Islet precursor cell (in vitro differentiated cells): ENCODE measurements at regions not wholly inside any gene's neighbourhood (a gene's known extent, or its start where the extent isn't known, plus 50 kb on each side); places are given as distances from the start of the nearest gene placed in this dataset.
A peak's percentile ranks its signal among the peaks of the same experiment; 100 is the strongest.
"Not testable (repeated sequence)": the region's sequence is repeated elsewhere in the genome, so short reads cannot be mapped to it uniquely, and the experiment has no call there.

ENCODE experiments used
- DNase-seq: peaks from one replicate; pipeline ENCODE4 v3.0.0-alpha.2; 2018

GRCh38 chr6:51062166-51062722 lies 243.6 kb downstream of the TFAP2B start:
- no peak for DNase-seq

- DNase-seq, result peak; percentile 61
Observed at GRCh38 chr6:51077821-51078518, 259.3 kb downstream of the TFAP2B start.

DNA sequence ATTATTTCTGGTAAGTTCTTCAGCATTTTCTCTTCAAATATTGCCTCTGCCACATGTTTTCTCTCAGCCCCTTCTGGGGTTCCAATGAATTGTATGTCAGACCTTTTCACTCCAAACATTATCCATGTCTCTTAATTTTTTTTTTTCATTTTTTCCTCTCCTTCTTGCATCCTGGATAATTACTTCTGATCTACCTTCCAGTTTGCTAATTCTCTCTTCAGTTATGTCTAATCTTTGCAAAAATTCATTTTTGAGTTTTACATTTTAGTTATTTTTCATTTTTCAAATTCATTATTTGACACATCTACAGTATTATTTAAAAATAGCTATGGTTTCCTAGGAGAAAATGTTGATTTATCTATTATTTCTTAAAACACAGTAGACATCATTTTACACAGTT lies 271.7 kb downstream of the TFAP2B start:
- no peak for DNase-seq

- DNase-seq, result no peak
Observed at GRCh38 chr6:51093871-51094270, 275.2 kb downstream of the TFAP2B start.

GRCh38 chr6:51094271-51094670 lies 275.6 kb downstream of the TFAP2B start:
- DNase-seq, result no peak

- no peak for DNase-seq
Observed at GRCh38 chr6:51098246-51098645, 279.6 kb downstream of the TFAP2B start.

- no peak for DNase-seq
Observed at GRCh38 chr6:51098791-51099190, 280.1 kb downstream of the TFAP2B start.

GRCh38 chr6:51099201-51099600 lies 280.5 kb downstream of the TFAP2B start:
- no peak for DNase-seq

GRCh38 chr6:51105357-51105756 lies 286.7 kb downstream of the TFAP2B start:
- no peak for DNase-seq

- no peak for DNase-seq
Observed at GRCh38 chr6:51107769-51108203, 289.1 kb downstream of the TFAP2B start.

- no peak for DNase-seq
Observed at GRCh38 chr6:51108563-51109234, 290.0 kb downstream of the TFAP2B start.

GRCh38 chr6:51112731-51113130 lies 294.1 kb downstream of the TFAP2B start:
- no peak for DNase-seq

- DNase-seq, result no peak
Observed at GRCh38 chr6:51116723-51117122, 298.1 kb downstream of the TFAP2B start.

GRCh38 chr6:51118792-51119191 lies 300.1 kb downstream of the TFAP2B start:
- no peak for DNase-seq

DNA sequence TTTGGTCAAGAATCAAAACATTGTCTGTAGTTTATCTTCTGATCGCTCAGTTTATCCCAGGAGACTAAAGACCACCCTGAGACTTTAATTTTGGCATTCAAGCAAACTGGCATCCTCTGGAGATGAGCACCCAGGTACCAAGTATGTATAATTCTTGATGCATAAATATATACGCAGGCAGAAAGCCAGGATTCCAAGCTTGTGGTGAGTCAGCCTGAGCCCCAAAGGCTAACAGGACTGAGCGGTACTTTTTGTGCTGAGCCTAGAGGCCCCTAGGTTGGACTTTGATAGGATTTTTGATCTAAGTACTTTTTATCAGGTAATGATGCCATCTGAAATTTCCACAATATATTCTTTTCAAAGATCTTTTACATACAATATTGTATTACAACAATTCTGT lies 301.3 kb downstream of the TFAP2B start:
- no peak for DNase-seq

DNA sequence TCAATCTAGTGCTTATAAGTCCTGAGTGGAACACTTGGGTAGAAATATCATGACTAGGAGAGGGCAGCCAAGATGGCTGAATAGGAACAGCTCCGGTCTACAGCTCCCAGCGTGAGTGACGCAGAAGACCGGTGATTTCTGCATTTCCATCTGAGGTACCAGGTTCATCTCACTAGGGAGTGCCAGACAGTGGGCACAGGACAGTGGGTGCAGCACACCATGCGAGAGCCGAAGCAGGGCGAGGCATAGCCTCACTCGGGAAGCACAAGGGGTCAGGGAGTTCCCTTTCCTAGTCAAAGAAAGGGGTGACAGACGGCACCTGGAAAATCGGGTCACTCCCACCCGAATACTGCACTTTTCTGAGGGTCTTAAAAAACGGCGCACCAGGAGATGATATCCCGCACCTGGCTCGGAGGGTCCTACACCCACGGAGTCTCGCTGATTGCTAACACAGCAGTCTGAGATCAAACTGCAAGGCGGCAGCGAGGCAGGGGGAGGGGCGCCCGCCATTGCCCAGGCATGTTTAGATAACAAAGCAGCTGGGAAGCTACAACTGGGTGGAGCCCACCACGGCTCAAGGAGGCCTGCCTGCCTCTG lies 302.8 kb downstream of the TFAP2B start:
- DNase-seq, result not testable (repeated sequence)

GRCh38 chr6:51129043-51129442 lies 310.4 kb downstream of the TFAP2B start:
- DNase-seq, result no peak

GRCh38 chr6:51137777-51138176 lies 319.1 kb downstream of the TFAP2B start:
- DNase-seq, result no peak

- DNase-seq, result no peak
Observed at GRCh38 chr6:51139950-51140385, 321.3 kb downstream of the TFAP2B start.

GRCh38 chr6:51141080-51141479 lies 322.4 kb downstream of the TFAP2B start:
- DNase-seq, result no peak

DNA sequence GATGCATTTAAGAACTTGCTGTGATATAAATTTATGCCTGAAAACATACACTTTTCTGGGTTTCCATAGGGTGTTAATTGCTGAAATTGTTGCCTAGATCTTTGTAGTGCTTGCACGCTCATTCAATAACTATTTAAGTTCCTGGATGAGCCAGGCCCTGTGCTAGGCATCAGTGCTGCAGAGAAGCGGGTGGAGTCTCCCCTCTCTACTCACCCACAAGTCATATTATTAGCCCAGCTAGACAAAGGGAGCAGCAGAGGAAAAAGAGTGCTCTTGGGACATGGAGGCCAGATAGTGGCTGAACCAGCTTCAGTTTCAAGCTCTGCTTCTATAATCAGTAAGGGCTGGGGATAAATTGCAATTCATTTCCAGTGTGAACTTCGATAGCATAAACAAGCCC lies 329.1 kb downstream of the TFAP2B start:
- no peak for DNase-seq

DNA sequence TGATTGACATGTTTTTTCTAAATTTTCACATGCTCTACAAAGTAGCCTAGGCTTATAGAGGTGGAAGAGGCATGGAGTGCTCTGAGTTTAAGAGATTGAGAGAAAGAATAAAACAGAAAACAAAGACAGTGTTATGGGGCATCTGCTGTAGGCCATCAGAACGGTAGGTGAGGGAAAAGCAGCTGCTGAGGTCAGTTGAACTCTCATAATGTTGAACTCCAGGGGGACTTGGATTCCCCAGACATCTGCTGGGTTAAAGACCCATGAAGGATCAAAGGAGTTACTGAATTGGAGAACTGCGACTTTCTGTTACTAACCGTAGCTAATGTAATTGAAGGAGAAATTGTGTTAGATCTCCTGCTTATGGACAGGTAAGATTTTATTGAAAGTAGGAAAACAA lies 333.9 kb downstream of the TFAP2B start:
- DNase-seq, result no peak

DNA sequence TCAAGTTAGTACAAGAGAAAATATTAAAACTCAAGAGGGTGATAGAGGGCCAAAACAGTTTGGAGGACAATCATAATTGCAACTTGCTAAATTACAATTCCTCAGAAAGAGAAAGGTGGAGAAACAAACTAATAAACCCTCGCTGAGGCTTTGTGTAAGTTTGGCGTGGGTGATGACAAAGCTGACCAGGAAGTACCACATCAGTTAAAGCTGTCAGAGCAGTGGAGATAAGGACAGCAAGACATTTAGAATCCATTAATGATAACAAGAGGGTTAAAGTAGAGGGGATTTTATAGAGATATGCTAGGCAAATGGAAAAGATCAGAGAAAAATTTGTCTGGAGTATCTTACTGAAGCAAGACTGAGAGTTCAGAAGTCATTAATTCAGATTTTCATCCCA lies 334.4 kb downstream of the TFAP2B start:
- DNase-seq, result no peak

DNA sequence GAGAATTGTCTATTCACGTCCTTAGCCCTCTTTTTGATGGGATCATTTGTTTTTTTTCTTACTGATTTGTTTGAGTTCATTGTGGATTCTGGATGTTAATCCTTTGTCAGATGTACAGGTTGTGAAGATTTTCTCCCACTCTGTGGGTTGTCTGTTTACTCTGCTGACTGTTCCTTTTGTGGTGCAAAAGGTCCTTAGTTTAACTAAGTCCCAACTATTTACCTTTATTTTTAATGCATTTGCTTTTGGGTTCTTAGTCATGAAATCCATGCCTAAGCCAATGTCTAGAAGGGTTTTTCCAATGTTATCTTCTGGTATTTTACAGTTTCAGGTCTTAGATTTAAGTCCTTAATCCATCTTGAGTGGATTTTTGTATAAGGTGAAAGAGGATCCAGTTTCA lies 336.3 kb downstream of the TFAP2B start:
- DNase-seq, result not testable (repeated sequence)
